ENCODE measurements at regions not wholly inside any gene's neighbourhood (a gene's known extent, or its start where the extent isn't known, plus 50 kb on each side); places are given as distances from the start of the nearest gene placed in this dataset.

DNA sequence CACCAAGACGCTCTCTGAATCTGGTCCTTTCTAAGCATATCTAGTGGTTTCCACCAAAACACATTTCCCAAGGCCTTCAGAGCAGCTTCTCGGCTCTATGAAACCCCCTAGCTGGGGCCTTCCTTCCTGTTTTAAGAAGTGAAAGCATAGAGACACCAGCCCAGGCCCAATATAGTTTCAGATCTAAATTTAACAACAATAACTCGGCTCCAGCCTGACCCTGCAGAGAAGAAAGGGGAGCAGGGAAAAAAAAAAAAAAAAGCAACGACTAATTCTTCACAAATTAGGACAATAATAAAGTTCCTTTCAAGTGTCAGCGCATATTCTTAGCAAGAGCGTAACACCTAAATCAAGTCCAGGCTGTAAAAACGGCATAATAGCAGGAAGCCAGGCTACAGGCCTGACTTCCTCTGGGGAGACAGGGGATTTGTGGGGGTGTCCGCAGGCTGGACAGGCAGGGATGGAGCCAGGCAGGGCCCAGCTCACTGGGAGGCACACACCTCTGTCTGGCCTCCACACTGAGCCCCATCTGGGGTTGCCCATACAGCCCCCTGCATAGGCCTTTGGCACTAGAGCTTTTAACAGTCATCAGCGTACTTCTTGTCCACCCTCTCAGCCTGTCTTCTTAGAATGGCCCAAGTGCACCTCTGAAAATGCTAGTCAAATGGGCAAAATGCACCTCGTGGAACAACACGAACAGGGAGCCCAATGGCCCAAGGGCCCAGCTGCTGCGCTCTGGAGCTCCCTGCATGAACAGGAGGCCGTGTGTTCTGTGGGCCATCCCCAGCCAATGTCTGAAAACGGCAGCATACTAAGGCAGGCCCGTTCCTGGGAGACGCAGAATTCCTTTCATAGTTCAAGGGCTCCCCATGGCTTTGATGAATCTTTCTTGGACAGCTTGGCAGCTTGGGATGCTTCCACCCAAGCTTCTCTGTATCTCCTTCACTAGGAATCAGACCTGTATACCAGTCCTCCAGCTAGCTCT, 772.9 kb downstream of the MED13L start:
- H3K4me2 ChIP-seq (ENCODE audit: low read length): no peak overlapping the region
- H3F3A ChIP-seq (ENCODE audit: insufficient read depth, low read length, poor library complexity, severe bottlenecking): no peaks in the 10 kb centered on the region
- no peaks in the 10 kb centered on the region for H3K9me2 ChIP-seq (ENCODE audit: insufficient read depth, low read length)
- no peak overlapping the region for H2AFZ ChIP-seq (ENCODE audit: low read depth, low read length)
- no peaks in the 10 kb centered on the region for H3K79me2 ChIP-seq (replicated peaks; ENCODE audit: insufficient read depth, low read length)
- no peaks in the 10 kb centered on the region for H4K20me1 ChIP-seq (ENCODE audit: insufficient read depth)
- no peak overlapping the region for H3K4me3 ChIP-seq (ENCODE audit: low read length)
- no peaks in the 10 kb centered on the region for H3K9me3 ChIP-seq (ENCODE audit: low read length)
- TF ChIP-seq TAF1 (IDR thresholded peaks at IDR 0.05; ENCODE audit: low read depth) (no peak), SMC3 (conservative IDR thresholded peaks at IDR 0.05; ENCODE audit: poor library complexity) (no peak), RAD21 (conservative IDR thresholded peaks at IDR 0.05) (no peak), EZH2 (IDR thresholded peaks at IDR 0.05; ENCODE audit: borderline replicate concordance, insufficient read depth, low read length, poor library complexity, severe bottlenecking) (no peak), POLR2AphosphoS5 (IDR thresholded peaks at IDR 0.05) (no peak), MXI1 (conservative IDR thresholded peaks at IDR 0.05; ENCODE audit: poor library complexity, severe bottlenecking) (no peak), EP300 (conservative IDR thresholded peaks at IDR 0.05; ENCODE audit: poor library complexity, severe bottlenecking) (no peak)
- TF ChIP-seq, protein P1, sequence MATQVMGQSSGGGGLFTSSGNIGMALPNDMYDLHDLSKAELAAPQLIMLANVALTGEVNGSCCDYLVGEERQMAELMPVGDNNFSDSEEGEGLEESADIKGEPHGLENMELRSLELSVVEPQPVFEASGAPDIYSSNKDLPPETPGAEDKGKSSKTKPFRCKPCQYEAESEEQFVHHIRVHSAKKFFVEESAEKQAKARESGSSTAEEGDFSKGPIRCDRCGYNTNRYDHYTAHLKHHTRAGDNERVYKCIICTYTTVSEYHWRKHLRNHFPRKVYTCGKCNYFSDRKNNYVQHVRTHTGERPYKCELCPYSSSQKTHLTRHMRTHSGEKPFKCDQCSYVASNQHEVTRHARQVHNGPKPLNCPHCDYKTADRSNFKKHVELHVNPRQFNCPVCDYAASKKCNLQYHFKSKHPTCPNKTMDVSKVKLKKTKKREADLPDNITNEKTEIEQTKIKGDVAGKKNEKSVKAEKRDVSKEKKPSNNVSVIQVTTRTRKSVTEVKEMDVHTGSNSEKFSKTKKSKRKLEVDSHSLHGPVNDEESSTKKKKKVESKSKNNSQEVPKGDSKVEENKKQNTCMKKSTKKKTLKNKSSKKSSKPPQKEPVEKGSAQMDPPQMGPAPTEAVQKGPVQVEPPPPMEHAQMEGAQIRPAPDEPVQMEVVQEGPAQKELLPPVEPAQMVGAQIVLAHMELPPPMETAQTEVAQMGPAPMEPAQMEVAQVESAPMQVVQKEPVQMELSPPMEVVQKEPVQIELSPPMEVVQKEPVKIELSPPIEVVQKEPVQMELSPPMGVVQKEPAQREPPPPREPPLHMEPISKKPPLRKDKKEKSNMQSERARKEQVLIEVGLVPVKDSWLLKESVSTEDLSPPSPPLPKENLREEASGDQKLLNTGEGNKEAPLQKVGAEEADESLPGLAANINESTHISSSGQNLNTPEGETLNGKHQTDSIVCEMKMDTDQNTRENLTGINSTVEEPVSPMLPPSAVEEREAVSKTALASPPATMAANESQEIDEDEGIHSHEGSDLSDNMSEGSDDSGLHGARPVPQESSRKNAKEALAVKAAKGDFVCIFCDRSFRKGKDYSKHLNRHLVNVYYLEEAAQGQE (IDR thresholded peaks at IDR 0.05; ENCODE audit: borderline replicate concordance): no peak
- TF ChIP-seq, protein P2, sequence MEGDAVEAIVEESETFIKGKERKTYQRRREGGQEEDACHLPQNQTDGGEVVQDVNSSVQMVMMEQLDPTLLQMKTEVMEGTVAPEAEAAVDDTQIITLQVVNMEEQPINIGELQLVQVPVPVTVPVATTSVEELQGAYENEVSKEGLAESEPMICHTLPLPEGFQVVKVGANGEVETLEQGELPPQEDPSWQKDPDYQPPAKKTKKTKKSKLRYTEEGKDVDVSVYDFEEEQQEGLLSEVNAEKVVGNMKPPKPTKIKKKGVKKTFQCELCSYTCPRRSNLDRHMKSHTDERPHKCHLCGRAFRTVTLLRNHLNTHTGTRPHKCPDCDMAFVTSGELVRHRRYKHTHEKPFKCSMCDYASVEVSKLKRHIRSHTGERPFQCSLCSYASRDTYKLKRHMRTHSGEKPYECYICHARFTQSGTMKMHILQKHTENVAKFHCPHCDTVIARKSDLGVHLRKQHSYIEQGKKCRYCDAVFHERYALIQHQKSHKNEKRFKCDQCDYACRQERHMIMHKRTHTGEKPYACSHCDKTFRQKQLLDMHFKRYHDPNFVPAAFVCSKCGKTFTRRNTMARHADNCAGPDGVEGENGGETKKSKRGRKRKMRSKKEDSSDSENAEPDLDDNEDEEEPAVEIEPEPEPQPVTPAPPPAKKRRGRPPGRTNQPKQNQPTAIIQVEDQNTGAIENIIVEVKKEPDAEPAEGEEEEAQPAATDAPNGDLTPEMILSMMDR (IDR thresholded peaks at IDR 0.05; ENCODE audit: poor library complexity, severe bottlenecking): no peak
- H3K27me3 ChIP-seq (ENCODE audit: insufficient read depth, low read depth, low read length): no peaks in the 10 kb centered on the region
- no peaks in the 10 kb centered on the region for H3K36me3 ChIP-seq (ENCODE audit: insufficient read depth, low read length)
- no peak overlapping the region for H3K9ac ChIP-seq (ENCODE audit: low read length)
- H3K27ac ChIP-seq (ENCODE audit: low read length): no peak overlapping the region

DNA sequence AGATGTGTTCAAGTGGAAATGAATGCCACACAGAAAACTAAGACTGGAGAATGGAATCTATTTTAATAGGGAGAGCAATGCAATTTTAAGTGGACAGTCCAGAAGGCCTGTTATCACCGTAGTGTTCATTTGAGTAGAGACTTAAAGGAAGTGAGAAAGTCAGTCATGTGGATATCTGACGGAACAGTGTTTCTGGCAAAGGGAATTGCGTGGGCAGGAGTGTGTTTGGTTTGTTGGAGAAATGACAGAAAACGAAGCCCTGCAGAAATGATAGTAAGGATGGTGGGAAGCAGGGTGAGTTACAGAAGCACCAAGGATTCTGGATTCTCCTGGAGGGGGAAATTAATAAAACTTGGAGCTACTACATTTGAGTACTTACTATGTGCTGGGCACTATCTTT, 776.6 kb downstream of the MED13L start:
- H3K9me3 ChIP-seq (ENCODE audit: low read length): no peaks in the 10 kb centered on the region
- H3K9ac ChIP-seq (ENCODE audit: low read length): no peak overlapping the region
- TF ChIP-seq SMC3 (conservative IDR thresholded peaks at IDR 0.05; ENCODE audit: poor library complexity) (no peak), RAD21 (conservative IDR thresholded peaks at IDR 0.05) (no peak)
- TF ChIP-seq, protein P1 (IDR thresholded peaks at IDR 0.05; ENCODE audit: borderline replicate concordance): no peak
- no peaks in the 10 kb centered on the region for H3K27me3 ChIP-seq (ENCODE audit: insufficient read depth, low read depth, low read length)
- H2AFZ ChIP-seq (ENCODE audit: low read depth, low read length): no peak overlapping the region
- H3K4me2 ChIP-seq (ENCODE audit: low read length): no peak overlapping the region
- H3F3A ChIP-seq (ENCODE audit: insufficient read depth, low read length, poor library complexity, severe bottlenecking): no peaks in the 10 kb centered on the region
- H3K9me2 ChIP-seq (ENCODE audit: insufficient read depth, low read length): no peaks in the 10 kb centered on the region
- H3K27ac ChIP-seq (ENCODE audit: low read length): no peak overlapping the region
- H3K4me3 ChIP-seq (ENCODE audit: low read length): no peak overlapping the region
- H3K36me3 ChIP-seq (ENCODE audit: insufficient read depth, low read length): no peaks in the 10 kb centered on the region
- H3K79me2 ChIP-seq (replicated peaks; ENCODE audit: insufficient read depth, low read length): no peaks in the 10 kb centered on the region
- no peaks in the 10 kb centered on the region for H4K20me1 ChIP-seq (ENCODE audit: insufficient read depth)
